Renal pelvis (tissue), 1 donor: ENCODE measurements at regions not wholly inside any gene's neighbourhood (a gene's known extent, or its start where the extent isn't known, plus 50 kb on each side); places are given as distances from the start of the nearest gene placed in this dataset.

ENCODE experiments used
- DNase-seq: peaks from one replicate; pipeline ENCODE4 v3.0.0-alpha.2; 2013

DNA sequence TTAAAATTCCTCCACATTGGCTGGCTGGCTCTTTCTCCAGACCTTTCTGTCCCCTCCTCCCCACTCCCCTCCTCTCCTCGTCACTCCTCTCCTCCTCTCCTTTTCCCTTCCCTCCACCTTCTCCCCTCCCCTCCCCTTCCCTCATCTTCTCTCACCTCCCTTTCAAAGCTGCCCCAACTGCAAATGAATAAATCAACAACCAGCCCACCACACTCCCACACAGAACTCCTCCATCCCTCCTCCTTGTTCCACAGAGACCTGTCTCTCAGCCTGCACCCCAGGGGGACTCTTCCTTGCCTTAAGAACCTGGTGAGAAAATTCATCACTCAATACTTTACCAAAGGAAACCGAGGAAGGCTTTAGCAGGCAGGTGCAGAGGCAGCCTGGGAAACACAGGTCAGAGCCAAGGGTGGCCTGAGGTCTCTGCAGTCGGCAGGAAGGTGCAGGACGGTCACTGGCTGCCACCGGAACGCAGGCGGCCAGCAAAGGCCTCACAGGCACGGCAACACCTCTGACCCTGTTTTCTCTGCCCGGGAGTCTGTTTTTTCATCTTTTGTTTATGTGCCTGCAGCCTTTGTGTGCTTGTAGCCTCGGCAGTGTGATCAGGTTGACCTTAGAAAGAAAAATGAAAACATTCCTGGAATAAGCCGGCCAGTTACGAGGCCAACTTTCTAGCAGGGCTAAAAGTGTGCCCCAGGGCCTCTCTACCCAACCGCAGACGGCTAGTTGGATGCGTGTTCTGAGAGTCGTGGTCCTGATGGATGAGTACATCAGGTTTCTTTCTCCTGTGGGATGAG lies 207.6 kb upstream of the KLF6 start:
- DNase-seq, result no peak

DNA sequence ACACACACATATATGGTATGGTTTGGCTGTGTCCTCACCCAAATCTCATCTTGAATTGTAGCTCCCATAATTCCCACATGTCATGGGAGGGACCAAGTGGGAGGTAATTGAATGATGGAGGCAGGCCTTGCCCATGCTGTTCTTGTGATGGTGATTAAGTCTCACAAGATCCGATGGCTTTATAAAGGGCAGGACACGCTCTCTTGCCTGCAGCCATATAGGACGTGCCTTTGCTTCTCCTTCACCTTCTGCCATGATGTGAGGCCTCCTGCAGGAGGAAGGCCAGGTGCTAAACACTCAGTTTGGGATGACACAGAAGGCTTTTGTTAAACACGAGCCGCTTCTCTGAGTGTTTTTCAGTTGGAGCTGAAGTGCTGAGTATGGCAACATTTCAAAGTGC lies 205.3 kb upstream of the KLF6 start:
- DNase-seq, result no peak

DNA sequence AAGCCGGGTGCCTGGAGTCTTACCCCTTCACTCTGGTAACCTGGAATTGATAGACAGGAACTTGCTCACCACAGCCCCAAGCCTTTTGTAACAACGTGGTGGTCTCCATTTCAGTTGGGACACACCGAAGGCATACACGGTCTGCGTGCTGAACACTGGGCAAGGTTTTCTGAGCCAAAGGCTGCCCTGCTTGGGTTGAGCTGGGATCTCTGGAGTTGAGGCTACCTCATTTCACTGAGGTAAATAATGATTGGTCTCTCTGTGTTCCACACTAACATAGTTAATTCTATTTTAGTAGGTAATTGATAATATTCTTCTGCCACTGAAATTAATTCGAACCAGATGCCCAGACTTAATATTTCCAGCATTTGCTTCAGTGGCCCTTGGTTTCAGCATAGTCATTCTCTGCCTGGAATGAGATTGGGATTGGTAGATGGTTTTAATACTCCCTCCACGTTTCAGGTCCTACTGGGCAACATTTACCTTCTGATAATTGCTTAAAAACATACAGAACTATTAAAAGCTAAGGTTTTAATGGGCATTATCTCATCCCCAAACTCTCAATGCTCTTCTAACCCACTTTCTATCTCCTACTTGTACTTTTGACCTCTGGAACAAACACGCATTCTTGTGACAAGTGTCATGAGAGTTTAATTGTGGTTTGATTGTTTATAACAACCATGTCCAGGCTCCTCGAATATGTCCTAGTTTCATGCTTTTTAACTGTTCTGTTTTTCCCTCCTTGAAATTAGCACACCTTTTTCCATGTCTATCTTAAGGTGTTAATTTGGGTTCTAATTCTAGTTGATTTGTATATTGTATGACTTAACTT lies 202.3 kb upstream of the KLF6 start:
- DNase-seq, result no peak

DNA sequence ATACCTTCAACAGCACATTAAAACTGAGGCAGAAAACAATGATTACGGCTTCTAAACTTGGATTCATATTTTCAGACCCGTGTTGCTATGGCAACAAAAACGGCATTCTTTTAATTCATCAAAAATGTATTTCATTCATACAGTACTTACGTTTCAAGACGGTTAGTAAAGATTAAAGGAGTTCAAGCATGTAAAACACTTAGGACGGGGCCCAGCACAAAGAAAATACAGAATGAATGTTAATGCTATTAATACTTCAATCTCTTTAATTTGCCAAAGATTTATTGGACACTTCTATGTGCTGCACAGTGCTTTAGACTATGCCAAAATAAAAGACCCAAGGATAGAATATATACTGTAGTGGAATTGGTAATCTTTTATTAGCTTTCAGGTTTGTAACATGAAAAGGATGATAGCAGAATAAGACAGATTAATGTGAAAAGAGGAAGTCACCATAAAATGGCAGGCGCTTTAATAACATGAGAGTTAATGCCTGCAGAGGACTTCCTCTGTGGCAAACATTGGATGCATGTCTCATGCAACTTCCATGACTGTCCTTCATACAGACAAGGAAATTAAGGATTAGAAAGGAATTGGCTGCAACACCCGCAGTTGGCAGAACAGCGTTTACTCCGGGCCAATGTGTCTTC lies 201.6 kb upstream of the KLF6 start:
- DNase-seq, result peak; percentile 51

DNA sequence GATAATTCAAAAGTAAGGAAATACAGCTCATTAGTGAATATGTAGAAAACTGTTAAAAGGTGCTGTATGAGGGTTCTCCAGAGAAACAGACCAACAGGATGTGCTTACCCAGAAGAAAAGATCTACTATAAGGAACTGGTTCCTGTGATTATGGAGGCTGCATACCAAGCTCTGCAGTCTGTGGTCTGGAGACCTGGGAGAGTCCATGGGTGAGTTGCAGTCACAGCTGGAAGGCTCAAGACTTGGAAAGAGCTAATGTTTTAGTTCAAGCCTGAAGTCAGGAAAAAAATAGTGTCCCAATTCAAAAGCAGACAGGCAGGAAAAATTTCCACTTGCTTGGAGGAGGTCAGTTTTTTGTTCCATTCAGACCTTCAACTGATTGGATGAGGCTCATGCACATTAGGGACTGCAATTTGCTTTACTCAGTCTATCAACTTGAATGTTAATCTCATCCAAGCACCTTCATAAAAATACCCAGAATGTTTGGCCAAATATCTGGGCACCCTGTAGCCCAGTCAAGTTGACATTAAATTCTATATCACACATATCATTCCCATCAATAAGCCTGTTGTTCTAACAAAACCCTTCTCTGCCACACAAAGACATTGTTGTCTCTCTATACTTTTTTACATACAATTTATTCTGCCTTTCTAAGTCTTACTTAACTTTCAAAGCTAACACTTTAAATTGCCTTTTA lies 197.9 kb upstream of the KLF6 start:
- DNase-seq, result no peak

DNA sequence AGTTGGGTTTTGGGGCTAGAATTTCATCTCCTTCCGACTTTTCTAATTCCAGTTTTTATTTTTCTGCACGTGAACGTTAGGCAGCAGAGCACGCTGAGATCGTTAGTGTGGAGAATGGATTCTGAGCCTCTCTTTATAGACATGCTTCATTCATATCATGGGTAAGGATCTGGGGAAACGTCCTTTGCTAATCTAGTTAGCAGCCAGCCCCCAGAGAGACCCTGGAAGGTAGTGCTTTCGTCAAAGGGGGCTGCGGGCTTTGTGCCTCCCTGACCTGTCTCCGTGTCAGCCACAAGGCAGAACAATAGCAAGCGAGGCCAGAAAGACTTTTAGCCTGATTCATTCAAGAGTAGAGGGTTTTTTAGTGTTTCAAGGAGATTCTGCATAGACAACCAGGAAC lies 196.3 kb upstream of the KLF6 start:
- no peak for DNase-seq

DNA sequence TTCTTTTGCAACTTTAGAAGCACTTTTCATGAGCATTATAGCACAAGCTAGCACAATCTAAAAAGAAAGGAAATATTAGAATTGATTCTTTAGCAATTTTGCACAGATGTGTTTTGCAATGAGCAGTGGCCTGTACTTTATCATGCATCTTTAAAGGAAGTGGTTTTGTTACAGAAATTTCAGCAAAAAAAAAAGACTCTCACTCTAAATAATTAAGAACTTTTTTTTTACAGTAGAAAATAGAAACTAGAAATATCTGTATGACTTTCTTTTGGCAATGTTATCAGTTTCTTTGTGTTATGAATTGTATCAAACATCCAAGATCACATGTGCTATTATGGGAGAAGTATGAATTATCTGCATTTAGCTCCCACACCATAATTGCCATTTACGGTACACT lies 195.7 kb upstream of the KLF6 start:
- no peak for DNase-seq

DNA sequence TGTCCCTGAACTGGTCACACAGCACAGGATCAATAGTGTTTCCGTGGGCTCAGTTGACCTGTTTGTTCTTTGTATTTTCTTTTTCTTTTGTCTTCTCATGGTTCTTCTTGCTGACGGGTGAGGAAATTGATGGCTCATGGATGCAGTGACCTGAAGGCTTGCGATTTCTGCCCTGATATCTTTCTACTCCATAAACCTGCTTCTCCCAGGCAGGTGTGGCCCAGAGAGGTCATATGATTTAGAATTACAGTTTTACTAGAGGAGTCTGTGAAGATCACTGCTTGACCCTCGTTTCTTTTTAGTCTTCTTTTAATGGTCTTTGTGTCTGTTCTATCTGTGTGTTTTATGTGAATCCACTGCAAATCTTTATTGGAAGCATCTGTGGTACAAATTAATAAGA lies 195.1 kb upstream of the KLF6 start:
- no peak for DNase-seq

DNA sequence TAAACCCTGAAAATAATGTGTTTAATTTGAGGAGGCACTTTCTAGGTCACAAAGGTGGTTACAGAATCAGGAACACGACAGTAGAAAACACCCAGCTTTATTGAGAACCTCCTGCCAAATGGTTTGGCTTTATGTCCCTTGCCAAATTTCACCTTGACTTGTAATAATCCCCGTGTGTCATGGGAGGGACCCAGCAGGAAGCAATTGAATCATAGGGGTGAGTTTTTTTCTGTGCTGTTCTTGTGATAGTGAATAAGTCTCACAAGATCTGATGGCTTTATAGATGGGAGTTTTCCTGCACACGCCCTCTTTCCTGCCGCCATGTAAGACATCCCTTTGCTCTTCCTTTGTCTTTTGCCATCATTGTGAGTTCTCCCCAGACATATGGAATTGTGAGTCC lies 193.8 kb upstream of the KLF6 start:
- DNase-seq, result no peak

DNA sequence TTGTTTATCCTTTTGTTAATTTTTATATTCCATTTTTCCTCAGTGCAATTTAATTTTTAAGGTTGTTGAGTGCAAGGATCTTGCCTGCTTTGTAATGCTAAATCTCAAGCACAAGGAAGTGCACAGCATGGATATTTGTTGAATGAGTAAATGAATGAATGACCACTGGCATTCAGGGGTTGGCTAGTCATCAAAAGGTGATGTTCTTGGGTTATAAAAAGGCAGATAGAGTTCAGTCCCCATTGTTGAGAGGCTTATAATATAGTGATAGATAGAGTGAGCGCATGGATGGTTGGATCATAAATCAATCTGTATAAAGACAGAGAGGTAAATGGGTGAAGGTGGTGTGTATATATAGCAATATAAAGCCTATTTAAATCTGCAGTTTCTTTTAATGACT lies 193.2 kb upstream of the KLF6 start:
- no peak for DNase-seq

DNA sequence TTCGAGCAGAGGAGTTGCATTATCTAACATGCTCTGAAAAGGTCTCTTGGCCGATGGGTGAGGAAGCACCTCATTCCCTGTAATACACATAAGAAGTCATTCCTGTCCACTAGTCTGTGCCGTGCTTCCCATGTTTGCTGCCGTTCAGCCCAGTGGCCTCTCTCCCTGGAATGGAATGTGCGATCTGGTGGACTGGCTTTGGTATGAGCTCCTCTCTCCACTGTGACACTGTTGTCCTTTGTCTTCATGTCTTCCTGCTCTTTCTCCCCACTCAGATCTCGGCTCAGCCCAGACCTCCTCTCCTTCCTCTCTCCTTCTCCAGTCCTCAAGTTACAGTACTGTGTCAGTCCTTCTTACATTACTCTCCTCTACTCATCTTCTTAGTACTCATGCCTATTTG lies 192.8 kb upstream of the KLF6 start:
- no peak for DNase-seq

DNA sequence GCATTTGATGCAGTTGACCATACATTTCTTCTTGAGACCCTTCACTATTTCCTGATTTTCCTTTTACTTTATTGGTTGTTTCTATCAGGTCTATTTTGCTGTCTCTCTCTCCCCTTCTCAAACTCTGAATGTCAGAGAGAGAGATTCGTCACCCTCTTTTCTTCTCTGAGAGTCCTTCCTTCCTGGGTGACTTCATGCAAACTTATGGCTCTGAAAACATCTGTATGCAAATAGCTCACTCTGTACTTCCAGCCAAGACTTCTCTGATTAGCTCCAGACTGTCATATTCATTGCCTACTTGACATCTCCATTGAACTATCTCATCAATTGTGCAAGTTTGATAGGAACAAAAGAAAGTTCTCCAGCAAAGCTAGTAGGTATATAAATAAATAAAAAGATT lies 191.7 kb upstream of the KLF6 start:
- no peak for DNase-seq

DNA sequence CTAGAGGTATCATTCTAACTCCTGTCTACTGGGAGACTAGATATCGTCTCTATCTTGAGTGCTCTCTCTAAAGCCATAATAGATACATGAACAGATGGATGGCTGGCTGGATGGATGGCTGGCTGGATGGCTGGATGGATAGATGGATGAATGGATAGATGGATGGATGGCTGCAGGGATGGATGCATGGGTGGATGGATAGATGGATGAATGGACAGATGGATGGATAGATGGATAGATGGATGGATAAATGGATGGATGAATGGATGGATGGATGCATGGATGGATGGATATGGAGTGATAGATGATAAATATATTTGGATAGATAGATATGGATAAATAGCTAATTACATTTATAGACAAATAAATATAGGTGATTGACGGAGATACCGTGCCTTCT lies 191.2 kb upstream of the KLF6 start:
- no peak for DNase-seq

DNA sequence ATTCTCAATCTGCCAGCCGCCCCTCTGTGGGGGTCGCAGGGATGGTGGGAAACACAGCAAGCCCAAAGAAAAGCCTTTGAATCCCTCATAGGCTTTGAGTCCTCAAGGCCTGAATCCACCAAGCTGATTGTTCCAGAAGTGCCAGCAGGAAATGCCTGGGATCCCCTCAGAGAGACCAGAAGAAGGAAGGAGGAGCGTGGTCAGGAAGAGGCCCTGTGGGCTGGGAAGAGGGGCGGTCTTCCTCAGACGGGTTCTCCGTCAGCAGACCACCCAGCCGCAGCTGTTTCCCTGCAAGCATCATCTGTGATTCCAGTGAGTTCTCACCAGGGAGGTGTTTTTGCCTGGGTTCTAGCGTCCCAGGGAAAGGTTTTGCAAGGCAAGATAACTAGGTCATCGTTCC lies 190.0 kb upstream of the KLF6 start:
- DNase-seq, result no peak

DNA sequence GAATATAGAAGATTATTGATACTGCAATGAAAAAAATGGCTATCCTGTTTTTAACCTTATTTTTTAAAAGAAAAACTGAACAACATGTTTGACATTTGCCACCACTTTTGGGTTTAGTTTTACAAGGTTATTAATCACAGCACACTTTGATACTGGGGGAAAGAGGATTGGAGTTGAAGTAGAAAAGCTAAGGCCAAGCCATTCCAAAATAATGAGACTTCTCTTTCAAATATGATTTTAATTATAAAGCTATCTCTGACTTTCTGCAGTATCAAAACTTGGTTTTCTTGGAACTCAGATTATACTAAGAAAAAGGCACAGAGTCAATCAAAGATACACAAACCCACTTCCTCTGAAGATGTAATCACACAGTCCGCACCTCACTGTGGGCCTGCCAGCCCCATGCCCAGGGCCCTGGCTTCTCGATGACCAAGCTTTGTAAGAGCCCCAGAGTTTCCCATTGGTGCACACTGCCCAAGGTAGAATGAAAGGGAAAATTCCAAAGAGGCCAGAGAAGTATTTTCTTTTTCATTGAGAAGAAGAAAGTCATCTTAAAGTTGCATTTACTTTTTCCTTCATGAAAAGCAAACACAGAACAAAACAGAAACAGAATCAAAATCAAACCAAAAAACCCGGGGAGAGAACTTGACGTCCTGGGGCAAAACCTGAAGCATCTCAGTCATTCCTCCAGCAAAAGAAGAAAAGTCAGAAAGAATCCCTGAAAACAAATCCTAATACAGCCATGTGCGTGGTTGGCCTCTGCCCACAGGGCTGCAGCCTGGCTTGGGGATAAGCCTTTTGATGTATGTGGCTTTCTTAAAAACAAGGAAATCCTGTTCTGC lies 187.7 kb upstream of the KLF6 start:
- no peak for DNase-seq

DNA sequence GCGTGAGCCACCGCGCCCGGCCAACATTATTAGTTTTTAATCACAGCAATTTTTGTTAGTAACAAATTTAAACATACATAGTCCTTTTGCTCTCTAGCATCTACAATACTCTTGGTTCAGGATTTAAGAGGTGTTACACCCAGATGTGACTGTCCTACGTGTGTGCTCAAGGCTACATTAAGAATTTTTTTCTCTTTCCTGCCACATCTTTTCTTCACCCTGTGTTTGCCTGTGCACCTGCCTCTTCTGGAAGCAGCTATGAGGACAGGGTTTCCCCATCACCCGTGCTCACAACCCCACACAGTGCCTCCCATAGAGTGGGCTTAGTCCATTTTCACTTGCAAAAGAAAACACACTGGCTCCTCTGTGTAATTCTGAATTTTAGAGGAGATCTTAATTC lies 186.7 kb upstream of the KLF6 start:
- DNase-seq, result no peak

DNA sequence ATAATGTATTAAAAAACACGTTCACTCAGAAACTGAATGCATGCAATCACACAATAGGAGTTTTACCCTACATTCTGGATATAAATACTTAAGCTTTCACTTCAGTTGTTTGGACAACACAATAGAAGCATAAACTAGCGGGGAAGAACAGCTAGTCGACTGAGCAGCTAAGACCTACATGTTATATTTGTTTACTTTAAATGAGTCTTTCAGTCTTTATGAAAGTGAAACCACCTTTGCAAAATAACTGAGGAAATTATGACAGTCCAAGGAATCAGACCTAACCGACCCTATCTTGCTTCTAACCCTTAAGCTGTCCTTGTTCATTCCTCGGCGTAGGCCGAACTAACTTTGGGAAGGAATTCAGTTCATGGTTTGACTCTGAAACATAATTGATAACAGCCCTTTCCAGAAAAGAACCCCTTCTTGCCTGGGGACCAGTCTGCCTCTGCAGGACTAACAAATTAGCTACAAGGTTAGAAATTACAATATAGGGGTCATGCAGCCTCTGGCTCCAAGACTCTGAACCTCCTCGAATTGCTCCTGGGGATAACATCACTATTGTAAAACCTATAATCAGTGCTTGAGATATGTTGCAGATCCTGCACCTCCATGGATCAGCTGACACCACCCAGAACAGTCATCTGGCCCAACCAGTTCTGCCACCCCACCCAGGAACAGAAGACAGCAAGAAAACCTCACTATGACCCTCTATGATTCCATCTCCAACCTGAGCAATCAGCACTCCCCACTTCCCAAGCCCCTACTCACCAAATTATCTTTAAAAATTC lies 185.1 kb upstream of the KLF6 start:
- no peak for DNase-seq

DNA sequence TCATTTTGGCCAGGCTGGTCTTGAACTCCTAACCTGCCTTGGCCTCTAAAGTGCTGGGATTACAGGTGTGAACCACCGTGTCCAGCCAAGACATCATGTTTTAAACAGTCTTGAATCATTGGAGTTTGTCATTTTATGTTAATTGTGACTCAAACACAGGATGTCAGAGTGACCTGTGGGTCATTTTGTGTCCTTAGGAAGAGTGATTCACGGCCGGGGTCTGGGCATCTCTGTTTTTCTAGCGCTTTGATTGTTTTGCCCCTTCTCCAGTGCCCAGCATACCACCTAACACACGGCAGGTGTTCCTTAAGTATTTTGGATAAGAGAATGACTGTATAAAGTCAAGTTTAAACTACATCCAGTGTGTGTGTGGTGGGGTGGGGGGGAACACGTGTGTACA lies 183.7 kb upstream of the KLF6 start:
- DNase-seq, result no peak

DNA sequence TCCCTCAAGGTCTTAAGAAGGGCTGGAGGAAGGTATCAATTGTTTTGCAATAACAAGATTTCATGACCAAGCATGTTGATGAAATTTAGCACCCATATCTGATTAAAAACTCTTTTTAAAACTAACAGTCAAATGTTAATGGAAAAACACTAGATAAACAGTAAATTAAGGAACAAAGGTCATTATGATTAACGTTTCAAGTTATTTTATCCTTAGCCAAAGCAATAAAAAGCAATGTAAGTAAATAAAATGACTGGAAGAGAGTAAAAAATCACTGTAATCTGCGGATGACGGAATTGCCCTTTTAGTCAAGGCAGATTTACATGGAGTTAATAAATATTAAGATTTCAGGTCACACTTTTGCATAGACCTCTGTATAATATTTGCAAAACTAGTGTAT lies 179.5 kb upstream of the KLF6 start:
- no peak for DNase-seq

DNA sequence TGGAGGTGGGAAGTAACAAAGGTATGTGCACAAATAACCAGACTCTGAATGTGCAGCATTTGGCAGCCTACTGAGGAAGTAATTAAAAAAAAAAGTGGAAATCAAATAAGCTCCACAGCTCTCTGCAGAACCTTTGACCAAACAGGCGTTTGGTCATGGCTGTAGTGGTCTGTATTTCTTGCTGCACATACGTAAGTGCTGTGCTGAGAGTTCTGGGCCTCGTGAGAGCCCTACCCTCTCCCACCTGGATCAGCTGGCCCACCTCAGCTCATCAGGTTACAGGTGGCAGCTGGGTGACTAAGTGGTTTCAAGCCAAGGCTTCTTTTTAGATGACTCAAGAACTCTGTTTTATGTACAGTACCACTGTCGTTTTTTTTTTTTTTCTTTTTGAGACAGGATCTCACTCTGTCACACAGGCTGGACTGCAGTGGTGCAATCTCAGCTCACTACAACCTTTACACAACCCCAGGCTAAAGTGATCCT lies 178.2 kb upstream of the KLF6 start:
- DNase-seq, result no peak
